ENCODE measurements at regions not wholly inside any gene's neighbourhood (a gene's known extent, or its start where the extent isn't known, plus 50 kb on each side); places are given as distances from the start of the nearest gene placed in this dataset.
A peak's percentile ranks its signal among the peaks of the same experiment; 100 is the strongest.

DNA sequence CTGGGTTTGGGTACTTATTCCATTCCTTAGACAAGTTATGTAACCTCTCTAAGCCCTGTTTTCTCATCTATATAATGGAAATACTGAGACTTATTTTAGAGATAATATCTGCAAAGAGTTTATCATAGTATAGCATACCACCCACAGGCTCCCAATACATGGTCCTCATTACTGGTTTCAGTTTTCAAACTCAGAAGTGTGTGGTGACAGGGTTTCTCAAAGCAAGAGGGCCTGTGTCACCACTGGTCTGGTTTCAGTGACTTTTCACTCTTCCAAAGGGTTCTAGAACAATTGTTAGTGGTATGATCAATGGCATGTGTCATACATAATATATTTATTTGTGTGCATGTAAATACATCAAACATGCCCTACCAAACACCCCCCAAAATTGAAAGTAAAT, 89.2 kb upstream of the BMPER start:
- in situ Hi-C loops (cut with HindIII; ENCODE audit: low pct_unique_long_range_greater_than_20kb, low sequenced_read_pairs), result no loop called here

DNA sequence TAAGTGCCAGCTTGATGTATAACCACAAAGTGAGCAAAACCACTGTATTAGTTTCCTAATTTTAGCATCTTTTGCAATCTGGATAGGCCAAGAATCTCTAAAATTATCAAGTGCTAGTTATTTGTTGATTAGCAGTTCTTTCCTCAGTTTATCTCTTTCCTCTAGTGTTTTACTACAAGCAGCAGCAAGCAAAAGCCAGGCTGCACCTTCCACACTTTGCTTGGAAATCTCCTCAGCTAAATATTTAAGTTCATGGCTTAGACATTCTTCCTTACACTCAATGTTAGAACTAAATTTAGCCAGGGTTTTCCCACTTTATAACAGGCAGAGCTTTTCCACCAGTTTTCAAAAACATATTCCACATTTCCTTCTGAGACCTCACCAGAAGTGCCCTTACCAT, 85.7 kb upstream of the BMPER start:
- in situ Hi-C loops (cut with HindIII; ENCODE audit: low pct_unique_long_range_greater_than_20kb, low sequenced_read_pairs), result no loop called here
- no peak for DNase-seq (ENCODE audit: low read depth)

More for the DNA sequence above, 89.2 kb upstream of the BMPER start:
- no peak for DNase-seq (ENCODE audit: low read depth)

- DNase-seq (ENCODE audit: low read depth), result no peak
- in situ Hi-C loops (cut with HindIII; ENCODE audit: low pct_unique_long_range_greater_than_20kb, low sequenced_read_pairs), result no loop called here
Measured at GRCh38 chr7:33820206-33820605, 85.1 kb upstream of the BMPER start.

DNA sequence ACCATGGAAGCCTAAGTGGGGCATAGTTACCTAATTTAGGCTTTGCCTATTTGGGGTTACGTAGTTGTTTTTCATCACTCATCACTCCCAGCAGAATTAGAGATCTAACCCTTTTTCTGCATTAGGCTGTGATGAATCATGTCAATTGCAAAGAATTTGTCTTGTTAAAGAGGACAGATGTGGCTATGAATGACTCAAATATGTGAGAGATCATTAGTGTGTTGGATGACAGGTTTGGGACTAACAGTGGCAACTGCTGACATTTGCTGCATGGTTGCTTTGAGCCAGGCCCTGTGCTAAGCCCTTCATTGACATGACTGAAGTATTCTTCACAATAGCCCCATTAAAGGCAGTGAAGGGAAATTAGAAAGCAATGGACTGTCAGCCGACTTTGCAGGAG, 83.4 kb upstream of the BMPER start:
- DNase-seq (ENCODE audit: low read depth), result no peak
- in situ Hi-C loops (cut with HindIII; ENCODE audit: low pct_unique_long_range_greater_than_20kb, low sequenced_read_pairs), result no loop called here

DNA sequence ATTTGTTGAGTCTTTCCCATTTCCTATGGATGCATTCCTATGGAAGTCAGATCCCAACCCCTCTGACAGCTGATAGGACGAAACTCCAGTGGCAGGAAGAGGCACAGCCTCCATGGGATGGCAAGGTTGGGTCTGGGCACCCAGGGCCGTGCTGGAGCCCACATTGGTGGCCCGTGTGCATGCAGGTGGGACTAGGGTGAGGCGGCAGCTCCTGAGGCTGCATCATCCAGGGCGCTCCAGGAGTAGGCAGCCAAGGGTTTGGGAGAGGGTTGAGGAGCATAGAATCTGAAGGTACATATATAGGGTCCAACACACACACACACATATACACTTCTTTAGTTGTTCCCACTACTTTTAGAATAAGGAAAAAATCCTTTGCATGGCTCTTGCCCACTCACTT, 81.4 kb upstream of the BMPER start:
- DNase-seq (ENCODE audit: low read depth), result no peak
- in situ Hi-C loops (cut with HindIII; ENCODE audit: low pct_unique_long_range_greater_than_20kb, low sequenced_read_pairs), result no loop called here

- no peak for DNase-seq (ENCODE audit: low read depth)
- in situ Hi-C loops (cut with HindIII; ENCODE audit: low pct_unique_long_range_greater_than_20kb, low sequenced_read_pairs), result no loop called here
Measured at GRCh38 chr7:33824911-33825459, 80.4 kb upstream of the BMPER start.

DNA sequence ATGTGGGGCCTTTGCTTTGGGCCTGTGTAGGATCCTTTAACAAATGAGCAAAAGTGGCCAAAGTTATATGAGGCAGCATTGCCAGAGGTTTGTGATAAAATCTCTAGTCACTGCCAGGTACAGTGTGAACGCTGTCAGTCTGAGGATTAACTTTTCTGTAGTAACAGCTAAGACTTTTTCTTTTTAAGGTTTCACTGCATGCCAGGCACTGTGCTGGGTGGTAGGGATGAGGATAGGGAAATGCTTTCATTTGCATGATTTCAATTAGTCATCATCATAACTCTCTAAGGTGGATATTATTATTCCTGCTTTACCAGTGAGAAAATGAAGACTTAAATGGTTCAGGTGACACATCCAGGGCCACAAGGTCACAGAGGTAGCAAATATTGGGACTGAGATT, 79.7 kb upstream of the BMPER start:
- in situ Hi-C loops (cut with HindIII; ENCODE audit: low pct_unique_long_range_greater_than_20kb, low sequenced_read_pairs), result no loop called here
- DNase-seq (ENCODE audit: low read depth), result no peak

DNA sequence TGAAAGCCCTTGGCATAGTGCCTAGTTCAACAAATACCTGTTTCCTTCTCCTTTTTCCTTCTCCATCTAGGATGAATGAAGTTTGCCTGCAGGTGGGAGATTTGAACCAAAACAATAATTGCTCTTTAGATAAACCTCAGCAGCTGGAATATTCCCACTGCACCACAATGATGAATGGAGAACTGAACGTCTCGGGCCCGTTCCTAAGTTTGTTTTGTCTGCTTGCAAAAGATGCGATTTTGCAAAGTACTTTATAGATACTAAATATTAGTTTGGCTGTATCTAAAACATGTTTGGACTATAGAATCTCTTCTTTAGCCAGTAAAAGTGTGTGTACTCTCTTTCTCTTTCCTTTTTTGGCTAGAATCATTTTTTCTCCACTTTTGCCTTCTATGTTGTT, 75.8 kb upstream of the BMPER start:
- in situ Hi-C loops (cut with HindIII; ENCODE audit: low pct_unique_long_range_greater_than_20kb, low sequenced_read_pairs), result no loop called here
- DNase-seq (ENCODE audit: low read depth), result no peak

- in situ Hi-C loops (cut with HindIII; ENCODE audit: low pct_unique_long_range_greater_than_20kb, low sequenced_read_pairs), result no loop called here
Measured at GRCh38 chr7:33831389-33832141, 73.8 kb upstream of the BMPER start.

DNA sequence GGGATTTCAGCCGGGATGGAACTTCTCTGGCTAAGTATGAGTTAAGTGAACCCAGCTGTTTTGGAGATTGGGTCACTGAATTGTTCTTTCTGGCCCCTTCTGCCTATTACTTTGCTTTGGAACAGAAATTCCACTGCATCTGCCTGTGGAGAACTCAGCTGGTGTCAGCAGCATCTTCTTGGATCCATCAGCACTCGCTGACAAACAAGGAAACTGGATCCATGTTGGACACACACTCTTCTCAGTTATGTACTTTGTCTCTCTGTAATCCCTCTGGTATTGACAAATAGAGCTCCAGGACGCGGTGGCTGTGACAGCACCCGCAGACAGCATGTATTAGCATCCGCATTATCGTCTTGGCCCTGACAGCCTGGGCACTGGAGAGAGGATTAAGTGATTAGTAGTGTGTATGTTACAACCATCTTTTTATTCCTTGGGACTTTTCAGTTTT, 73.0 kb upstream of the BMPER start:
- in situ Hi-C loops (cut with HindIII; ENCODE audit: low pct_unique_long_range_greater_than_20kb, low sequenced_read_pairs), result no loop called here
- no peak for DNase-seq (ENCODE audit: low read depth)

More at GRCh38 chr7:33831389-33832141, 73.8 kb upstream of the BMPER start:
- no peak for DNase-seq (ENCODE audit: low read depth)

- in situ Hi-C loops (cut with HindIII; ENCODE audit: low pct_unique_long_range_greater_than_20kb, low sequenced_read_pairs), result no loop called here
- DNase-seq (ENCODE audit: low read depth), result no peak
Measured at GRCh38 chr7:33836797-33837355, 68.5 kb upstream of the BMPER start.

DNA sequence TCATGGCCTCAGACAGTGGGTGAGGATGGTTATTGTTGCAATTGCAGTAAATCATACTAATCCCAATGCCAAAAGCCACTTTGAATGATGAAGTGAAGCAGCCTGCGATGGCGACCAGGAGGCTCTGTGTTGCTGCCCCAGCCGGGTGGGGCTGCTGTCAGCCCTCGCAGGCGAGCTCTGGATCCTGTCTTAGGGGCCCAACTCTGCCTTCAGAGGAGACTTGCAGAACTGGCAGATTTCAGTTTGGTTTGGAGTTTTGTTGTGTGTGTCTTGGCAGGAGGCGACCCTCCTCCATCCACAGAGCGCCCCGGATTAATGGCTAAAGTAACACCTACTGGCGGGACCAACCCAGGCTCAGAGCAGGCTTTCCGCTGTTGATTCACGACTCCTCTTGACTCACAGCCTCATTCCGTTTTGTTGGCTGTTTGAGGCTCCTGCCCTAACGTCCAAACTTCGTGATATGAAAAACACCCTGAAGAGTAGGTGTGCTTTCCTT, 67.9 kb upstream of the BMPER start:
- in situ Hi-C loops (cut with HindIII; ENCODE audit: low pct_unique_long_range_greater_than_20kb, low sequenced_read_pairs), result no loop called here
- DNase-seq (ENCODE audit: low read depth), result no peak

GRCh38 chr7:33841031-33841430, 64.3 kb upstream of the BMPER start:
- in situ Hi-C loops (cut with HindIII; ENCODE audit: low pct_unique_long_range_greater_than_20kb, low sequenced_read_pairs), result no loop called here
- DNase-seq (ENCODE audit: low read depth), result no peak

DNA sequence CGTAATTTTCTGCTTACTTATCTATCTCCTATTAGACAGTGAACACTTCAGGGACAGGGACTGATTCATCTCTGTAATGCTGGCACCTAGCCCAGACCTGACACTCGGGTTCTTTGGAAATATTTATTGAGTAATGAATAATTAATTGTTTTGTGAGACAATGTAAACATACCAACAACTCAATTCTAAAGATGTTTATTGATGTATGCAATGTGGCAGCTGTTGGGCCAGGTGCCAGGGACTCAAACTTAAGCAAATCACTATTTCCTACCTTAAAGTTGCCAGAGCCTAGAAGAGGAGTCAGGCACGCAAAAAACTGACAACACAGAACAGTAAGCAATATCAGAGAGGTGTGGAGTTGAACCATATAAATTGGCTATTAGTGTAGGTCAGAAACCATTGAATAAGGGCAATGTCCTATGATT, 63.6 kb upstream of the BMPER start:
- DNase-seq (ENCODE audit: low read depth), result peak; percentile 74
- in situ Hi-C loops (cut with HindIII; ENCODE audit: low pct_unique_long_range_greater_than_20kb, low sequenced_read_pairs), result no loop called here

- in situ Hi-C loops (cut with HindIII; ENCODE audit: low pct_unique_long_range_greater_than_20kb, low sequenced_read_pairs), result no loop called here
- DNase-seq (ENCODE audit: low read depth), result no peak
Measured at GRCh38 chr7:33842150-33842549, 63.2 kb upstream of the BMPER start.

GRCh38 chr7:33845991-33846509, 59.3 kb upstream of the BMPER start:
- in situ Hi-C loops (cut with HindIII; ENCODE audit: low pct_unique_long_range_greater_than_20kb, low sequenced_read_pairs), result no loop called here
- no peak for DNase-seq (ENCODE audit: low read depth)

DNA sequence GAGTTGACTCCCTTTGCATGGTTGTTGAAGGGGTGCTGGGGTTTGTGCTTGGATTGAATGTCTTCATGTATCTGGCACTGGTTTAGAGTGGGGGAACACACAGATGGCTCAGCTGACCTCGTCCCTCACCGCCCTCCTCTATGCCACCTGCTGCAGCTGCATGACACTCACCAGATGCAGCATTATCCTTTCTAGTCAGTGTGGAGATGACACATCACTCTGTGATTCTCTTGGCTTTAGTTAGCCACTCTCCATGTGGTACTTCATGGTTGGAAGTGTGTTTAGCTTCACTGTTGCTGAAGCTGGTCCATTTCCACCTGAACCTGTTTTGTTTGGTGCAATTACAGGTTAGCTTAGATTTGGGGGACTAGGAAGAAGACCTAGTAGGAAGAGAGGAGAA, 56.3 kb upstream of the BMPER start:
- no peak for DNase-seq (ENCODE audit: low read depth)
- in situ Hi-C loops (cut with HindIII; ENCODE audit: low pct_unique_long_range_greater_than_20kb, low sequenced_read_pairs), result no loop called here

DNA sequence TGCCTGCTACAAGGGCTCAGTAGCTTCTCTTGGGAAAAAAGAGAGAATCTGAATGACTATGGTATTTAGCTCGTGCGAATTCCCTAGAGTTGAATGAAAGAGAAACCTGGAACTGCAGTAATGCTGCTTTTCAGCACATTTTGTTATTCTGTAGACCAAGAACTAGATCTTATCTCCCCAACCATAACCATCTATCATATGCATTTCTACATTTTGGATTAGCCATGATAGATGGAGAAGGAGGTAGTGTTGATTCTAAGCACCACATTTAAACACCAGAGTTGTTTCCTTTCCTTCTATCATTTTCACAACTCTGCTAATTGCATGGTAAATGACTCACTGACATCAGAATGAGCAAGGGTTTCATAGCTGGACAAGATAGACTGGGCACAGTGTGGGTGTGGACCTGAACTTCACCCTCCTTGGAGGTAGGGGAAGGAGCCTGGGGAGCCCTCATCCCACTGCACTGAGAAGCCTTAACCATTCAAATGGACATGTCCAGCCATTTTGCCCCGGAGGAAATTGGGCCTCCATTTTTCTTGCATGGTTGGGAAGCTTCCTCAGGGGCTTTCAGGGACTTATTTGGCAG, 55.3 kb upstream of the BMPER start:
- peak; percentile 15 for DNase-seq (ENCODE audit: low read depth)
- in situ Hi-C loops (cut with HindIII; ENCODE audit: low pct_unique_long_range_greater_than_20kb, low sequenced_read_pairs), result no loop called here

- in situ Hi-C loops (cut with HindIII; ENCODE audit: low pct_unique_long_range_greater_than_20kb, low sequenced_read_pairs), result no loop called here
- DNase-seq (ENCODE audit: low read depth), result no peak
Measured at GRCh38 chr7:33850768-33851167, 54.6 kb upstream of the BMPER start.
